LoVo (cell line): ENCODE measurements at regions not wholly inside any gene's neighbourhood (a gene's known extent, or its start where the extent isn't known, plus 50 kb on each side); places are given as distances from the start of the nearest gene placed in this dataset.
"Not testable (repeated sequence)": the region's sequence is repeated elsewhere in the genome, so short reads cannot be mapped to it uniquely, and the experiment has no call there.

Experiments used
- DNase-seq: peaks from one replicate; pipeline ENCODE4 v3.0.0-alpha.2; 2016; ENCODE audit warnings: low spot score

DNA sequence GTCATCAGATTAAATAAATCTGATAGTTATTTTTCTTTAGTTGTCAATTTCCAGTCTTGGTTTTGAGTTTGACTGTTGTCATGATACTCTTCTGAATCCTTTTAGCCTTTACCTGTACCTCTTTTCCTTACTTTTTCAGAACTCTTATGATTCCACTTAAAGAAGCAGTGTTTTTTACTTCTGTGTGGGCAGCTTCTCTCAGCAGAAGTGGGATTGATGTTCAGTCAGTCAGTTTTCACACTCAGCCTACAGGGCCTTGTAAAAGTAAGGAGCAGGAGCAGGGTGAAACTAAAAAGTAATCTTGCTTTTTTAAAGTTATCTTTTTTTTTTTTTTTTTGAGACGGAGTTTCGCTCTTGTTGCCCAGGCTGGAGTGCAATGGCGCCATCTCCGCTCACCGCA lies 75.1 kb downstream of the HAUS1 start:
- no peak for DNase-seq

DNA sequence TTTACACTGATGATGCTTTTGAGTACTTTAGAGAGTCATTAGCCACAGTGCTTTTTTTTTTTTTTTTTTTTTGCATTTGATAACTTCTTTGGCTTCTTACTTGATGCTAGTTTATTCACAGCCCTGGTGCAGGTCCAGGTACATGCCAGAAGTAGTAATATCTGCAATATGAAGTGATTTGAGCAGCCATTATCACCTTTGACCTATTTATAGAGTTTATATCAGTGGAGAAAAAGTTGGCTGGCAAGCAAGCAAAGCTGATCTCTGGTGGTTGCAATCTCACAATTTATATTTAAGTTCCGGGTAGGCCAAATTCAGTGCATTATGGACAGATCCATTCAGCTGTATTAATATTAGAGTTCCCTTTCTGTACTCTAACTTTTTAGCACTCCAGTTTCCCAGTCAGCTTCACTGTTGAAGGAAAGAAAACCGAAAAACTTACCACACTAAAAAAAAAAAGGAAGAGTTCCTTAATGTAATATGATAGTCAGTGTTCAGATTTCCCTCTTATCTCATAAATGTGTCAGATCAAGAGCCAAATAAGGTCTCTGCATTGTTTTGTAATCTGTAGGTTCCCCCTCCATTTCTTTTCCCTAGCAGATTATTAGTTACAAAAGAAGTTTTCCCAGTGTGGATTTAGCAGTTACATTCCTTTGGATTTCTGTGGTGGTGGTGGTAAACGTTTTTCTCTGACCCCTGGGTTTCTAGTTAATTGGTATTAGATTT lies 78.6 kb downstream of the HAUS1 start:
- no peak for DNase-seq

DNA sequence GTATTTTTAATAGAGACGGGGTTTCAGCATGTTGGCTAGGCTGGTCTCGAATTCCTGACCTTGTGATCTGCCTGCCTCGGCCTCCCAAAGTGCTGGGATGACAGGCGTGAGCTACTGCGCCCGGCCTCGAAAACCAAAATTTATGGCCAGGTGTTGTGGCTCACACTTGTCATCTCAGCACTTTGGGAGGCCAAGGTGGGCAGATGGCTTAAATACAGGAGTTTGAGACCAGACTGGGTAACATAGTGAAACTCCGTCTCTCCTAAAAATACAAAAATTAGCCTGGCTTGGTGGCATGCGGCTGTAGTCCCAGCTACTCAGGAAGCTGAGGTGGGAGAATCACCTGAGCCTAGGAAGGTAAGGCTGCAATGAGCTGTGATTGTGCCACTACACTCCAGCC lies 80.1 kb downstream of the HAUS1 start:
- not testable (repeated sequence) for DNase-seq

DNA sequence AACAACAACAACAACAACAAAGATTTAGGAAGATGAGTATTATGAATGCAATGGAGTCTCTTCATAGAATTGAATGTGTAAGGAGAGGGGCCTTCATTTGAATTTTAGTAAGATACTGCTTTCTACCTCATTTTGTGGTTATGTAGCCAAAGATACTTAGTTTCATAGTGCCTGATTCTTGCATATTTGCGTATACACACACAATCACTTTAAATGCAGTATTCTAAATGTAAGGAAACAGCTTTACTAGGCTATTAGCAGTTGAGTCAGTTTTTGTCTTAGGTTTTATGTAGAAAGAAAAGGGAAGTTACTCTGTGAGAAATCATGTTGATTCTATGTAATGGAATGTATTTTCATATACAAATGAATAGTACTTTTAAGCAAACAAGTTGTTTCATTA lies 80.5 kb downstream of the HAUS1 start:
- no peak for DNase-seq

DNA sequence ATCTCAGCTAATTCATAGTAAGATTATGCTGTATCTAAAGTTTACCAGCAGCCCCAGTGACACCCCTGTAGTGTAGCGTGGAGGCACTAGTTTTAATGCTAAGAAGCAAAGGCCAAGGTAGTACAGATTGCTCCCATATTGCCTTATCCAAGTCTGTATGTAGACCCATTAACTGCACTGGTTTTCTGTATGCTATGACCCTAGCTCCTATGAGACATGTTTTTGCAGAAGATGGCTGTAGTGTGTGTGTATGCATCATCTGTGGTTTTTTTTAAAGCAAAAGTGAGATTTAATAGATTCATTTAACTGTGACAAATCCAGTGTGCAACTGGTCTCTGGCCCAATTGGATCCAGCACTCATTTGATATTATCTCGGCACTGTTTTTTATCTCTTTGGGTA lies 86.5 kb downstream of the HAUS1 start:
- DNase-seq = no peak

DNA sequence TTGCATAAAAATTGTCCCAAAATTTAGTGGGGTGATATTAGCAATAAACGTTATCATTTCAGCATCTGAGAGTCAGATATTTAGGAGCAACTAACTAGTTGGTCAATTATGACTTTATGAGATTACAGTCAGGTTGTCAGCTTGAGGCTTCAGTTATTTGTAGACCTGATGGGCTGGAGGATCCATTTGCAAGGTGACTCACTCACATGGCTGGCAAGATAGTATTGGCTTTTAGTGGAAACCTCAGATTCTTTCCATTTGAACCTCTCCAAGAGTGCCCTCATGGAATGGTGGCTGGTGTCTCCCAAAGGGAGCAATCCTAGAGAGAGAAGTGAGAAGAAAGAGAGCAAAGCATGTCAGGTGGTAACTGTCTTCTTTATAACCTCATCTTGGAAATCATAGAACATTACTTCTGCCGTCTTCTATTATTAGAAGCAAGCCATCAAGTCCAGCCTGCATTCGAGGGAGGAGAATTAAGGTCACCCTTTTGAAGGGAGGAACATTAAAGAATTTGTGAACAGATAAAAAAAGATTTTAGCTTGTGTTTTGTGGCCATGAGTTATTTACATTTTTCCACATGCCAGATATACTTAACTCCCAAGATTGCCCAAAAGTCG lies 92.5 kb downstream of the HAUS1 start:
- DNase-seq = no peak

DNA sequence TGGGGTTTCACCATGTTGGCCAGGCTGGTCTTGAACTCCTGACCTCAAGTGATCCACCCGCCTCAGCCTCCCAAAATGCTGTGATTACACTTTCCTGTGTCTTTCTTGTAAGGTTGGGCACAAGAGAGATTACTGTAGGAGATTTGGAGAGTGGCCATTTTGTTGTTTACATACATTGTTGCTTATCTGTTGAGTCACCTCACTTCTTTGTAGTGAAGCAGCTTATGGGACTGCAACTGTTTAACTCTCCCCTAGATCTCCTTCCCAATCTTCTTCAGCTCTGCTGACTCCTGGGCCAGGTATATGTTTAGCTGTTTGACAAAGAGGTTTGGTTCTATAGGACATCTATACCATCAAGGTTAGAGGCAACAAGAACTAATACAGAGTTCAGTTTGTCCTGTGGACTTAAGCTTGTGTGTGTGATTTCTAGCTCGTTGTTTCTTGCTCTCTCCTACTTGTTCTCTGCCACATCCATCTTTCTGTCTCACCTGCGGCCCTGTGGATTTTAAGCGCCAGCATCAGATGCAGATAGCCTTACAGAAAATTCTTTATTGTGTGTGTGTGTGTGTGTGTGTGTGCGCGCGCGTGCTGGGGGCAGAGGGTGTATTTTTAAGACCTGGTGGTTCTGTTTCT lies 95.4 kb downstream of the HAUS1 start:
- DNase-seq = peak; percentile 83

DNA sequence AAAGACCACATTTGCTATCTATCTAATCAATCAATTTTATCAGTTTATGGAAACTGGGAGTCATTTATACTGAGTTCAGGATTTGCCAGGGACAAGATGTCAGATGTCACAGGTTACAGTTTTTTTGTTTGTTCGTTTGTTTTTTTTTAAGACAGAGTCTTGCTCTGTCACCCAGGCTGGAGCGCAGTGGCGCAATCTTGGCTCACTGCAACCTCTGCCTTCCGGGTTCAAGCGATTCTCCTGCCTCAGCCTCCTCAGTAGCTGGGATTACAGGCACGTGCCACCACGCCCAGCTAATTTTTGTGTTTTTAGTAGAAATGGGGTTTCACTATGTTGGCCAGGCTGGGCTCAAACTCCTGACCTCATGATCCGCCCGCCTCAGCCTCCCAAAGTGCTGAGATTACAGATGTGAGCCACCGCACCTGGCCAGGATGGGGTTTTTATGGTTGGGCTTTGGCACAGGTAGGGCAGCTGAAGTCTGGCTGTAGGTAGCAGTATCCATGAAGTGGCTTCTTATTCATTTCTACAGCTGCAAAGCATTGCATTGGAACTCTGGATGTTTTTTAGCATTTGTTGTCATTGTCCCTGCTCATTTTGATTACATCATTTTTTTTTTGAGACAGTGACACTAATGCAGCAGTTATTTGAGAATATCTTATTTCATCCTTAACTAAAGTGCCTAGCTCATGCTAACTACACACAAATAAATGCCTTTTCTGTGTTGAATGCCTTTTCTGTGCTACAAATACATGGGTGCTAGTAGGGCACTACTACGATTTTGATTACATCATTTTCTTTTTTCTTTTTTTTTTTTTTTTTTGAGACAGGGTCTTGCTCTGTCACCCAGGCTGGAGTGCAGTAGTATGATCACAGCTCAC lies 96.2 kb downstream of the HAUS1 start:
- DNase-seq = not testable (repeated sequence)

DNA sequence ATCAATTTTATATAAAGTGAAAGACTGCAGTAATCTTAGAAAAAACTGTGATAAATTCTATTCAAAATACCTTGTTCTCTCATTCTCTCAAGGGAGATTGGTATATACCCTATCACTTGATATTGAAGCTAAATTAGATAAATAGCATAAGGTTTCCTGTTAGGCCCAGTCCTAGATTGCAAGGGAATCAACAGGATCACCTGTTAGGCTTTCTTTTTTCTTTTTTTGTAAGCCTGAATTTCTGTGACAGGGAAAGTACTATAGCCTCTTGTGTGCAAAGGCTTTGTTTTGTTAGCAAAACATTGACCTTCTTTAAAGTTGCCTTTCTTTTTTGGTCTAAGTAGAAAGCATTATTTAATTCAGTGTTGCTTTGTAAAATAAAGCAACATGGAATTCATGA lies 100.0 kb downstream of the HAUS1 start:
- no peak for DNase-seq

DNA sequence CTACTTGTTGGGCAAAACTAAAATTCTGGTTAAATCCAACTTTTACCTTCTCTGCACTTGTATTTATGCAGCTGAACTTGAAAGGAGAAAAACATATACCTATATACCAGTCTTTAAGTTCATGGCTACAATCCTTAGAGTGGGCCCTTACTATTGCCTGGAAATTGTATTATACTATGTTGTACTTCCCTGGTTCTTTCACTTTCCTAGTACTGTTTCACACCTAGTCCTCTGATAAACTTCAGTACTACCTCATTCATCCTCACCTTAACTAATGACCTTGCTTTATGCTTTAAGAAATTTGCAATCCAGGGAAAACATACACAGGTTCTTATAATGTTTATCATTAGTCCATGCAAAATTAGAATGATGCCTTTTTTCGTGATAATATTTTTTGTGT lies 103.8 kb downstream of the HAUS1 start:
- DNase-seq = no peak

DNA sequence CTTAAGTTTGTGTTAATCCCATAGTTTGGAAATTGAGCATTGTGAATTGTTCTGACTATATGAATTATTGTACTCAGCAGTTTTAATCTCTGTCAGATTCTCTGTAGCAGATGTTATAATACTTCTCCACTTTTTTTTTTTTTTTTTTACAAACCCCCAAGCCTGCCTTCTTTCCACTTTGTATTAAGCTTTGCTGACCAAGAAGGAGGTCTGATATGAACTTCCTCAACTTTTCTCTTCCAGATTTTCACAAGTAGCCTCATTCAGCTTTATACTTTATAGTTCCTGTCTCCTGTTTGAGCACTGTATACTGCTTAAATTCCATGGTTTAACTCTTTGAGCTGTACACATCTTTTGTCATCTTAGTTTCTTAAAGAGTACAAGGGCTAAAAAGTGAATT lies 105.0 kb downstream of the HAUS1 start:
- no peak for DNase-seq

DNA sequence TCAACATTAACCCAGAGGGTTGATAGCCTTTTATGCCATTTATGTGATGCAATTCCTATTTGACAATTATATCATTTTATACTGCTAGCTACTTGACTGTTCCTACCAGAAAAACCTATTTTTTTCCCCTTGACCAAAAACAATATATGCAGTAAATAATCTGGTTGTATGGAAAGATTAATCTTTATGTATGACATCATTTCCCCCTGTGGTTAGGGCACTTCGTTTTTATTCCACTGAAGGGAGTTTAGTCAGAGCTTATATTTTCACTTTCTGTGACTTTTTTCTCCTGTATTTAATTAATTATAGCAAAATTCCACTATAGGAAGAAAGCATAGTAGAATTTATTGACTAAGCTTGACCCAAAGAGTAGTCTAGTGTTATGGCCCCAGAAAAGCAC lies 107.6 kb downstream of the HAUS1 start:
- DNase-seq = no peak

DNA sequence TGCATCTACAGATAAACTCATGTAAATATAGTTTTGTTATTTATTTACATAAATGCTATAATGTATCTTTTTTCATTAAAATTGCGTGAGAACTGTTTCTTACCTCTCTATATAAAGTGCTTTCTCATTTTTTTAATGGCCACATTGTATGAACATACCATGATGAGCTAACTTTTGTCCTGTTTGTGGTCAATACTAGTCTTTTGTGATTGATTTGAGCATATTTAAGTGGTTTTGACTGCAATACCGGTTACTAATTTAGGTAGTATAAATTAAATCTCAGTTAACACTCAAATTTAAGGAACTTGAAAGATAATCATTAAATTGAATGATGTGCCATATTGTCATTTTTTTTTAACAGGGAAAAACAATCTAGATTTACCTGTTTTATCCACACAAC lies 108.2 kb downstream of the HAUS1 start:
- no peak for DNase-seq

DNA sequence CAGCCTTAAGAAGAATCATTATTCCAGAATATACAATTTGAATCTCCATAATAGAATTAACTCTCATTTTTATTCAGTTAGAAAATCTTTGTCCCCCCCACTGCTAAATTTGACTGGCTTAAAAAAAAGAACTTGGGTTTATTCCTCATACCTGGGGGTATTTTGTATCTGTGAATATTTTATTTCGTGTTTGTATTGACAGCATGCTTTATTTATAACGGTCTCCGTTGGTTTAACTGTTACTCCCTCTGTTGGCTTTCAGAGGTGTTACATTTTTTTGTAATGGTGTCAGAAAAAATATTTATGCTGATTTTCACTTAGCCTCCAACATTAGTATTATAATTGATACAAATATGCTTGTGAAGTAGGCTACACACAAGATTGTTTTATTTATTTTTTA lies 109.1 kb downstream of the HAUS1 start:
- peak; percentile 18 for DNase-seq

DNA sequence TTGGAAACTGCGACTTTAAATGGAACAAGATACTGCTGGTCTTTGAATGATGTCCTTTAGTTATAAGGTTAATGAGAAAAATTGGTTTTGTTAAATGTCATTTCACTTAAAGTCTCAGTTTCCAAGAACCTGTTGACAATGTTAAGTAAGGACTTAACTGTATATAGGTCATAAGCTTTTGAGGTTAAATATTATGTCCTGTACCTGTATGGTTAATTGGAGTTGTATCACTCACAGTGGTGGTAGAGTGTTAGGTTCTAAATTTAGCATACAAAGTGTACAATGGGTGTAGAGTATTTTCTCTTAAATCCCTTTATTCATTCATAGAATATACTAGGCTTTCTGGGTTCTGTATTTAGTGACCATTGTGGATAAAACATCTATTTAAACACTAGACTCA lies 110.2 kb downstream of the HAUS1 start:
- no peak for DNase-seq

DNA sequence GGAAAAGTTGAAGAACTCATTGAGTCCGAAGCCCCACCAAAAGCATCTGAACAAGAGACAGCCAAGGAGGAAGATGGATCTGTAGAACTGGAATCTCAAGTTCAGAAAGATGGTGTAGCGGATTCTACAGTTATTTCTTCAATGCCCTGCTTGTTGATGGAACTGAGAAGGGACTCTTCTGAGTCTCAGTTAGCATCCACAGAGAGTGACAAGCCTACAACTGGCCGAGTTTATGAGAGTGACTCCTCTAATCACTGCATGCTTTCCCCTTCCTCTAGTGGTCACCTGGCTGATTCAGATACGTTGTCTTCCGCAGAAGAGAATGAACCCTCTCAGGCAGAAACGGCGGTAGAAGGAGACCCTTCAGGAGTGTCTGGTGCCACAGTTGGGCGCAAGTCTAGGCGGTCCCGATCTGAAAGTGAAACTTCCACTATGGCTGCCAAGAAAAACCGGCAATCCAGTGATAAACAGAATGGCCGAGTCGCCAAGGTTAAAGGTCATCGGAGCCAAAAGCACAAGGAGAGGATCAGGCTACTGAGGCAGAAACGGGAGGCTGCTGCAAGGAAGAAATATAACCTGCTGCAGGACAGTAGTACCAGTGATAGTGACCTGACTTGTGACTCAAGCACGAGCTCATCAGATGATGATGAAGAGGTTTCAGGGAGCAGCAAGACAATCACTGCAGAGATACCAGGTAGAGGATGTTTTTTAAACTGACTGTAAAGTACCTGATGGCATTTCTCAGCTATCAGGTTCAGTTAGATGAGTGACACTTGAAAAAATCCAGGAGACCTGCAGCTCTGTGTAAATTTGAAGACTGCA lies 111.9 kb downstream of the HAUS1 start:
- no peak for DNase-seq

DNA sequence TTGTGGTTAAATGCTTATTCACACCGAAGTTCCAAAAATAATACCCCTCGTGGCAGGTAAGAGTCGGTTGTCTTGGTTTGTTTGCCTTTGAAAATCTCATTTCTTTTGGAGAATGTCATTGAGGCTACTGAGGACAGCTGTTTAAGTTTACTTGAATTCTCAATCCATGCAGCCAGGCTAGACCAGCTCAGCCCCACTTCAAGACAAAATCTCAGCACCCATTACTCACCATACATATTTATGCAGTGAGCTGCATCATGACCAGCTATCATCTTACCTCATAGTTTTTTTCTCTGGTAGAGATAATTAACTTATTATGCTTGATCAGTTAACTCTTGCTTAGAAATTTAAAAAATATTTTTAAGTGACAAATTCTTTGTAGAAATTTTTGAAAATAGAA lies 115.9 kb downstream of the HAUS1 start:
- DNase-seq = no peak

DNA sequence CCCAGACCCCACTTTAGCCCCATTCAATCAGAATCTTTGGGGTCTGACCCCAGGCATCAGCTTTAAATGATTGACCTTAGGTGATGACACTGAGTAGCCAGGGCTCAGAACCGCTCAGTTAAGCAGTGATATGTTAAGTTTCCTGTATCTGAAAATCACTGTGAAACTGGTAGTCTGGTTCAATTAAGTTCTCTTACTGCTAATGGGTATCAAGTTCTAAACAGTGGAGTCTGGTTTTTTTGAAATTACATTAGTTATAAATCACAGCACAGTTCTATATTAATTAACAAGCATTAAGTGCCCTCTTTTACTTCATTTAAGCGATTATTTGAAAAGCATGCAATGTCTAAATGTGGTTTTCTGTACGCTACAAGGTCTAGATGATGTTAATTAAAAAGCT lies 117.9 kb downstream of the HAUS1 start:
- no peak for DNase-seq

DNA sequence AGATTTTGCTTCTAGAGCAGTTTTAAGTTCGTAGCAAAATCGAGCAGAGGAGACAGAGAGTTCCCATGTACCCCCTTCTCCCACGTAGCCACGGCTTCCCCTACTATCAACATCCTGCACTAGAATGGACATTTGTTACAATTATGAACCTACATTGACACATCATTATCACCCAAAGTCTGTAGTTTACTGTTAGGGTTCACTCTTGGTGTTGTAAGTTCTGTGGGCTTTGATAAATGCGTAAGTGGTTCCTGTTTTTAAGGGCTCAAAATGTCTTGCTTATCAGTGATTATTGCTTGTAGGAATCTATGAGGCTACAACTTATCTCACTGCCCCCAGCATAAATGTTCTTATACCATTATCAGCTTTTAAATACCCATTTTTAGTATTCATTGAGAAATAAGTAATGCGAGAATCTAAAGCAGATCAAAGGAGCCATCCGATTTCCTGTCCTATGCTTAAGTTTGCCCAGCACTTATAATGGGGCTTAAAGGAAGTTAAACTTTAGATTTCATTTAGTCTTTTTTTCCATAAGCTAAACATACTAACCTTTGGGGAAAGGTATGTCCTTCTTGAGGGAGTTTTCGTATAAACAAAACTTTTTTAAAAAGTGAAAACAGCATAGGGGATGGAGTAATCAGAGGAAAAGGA lies 118.7 kb downstream of the HAUS1 start:
- DNase-seq = no peak

DNA sequence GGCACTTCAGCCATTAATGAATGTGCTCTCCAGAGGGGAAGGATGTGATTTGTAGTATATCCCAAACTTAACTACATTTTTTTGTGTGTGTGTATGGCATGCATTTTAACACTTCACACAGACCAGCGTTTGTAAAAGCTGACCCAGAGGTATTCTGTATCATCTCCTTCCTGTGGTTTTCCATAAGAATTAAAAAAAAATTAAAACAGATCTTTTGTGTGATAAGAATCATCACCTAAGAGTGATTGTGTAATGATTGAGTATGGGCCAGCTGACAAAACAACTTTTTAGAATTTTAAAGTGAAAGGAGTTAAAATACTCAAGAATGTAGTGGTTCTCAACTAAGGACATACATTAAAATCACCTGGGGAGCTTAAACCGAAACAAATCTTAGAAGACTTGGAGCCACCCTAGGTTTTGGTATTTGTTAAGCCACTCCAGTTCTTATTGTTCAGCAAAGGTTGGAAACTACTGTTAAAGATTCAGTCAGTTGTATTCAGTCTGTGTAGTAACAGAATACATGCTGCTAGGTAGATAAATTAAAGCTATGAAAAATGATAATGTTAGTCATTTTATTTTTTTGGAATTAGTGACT lies 120.1 kb downstream of the HAUS1 start:
- no peak for DNase-seq

DNA sequence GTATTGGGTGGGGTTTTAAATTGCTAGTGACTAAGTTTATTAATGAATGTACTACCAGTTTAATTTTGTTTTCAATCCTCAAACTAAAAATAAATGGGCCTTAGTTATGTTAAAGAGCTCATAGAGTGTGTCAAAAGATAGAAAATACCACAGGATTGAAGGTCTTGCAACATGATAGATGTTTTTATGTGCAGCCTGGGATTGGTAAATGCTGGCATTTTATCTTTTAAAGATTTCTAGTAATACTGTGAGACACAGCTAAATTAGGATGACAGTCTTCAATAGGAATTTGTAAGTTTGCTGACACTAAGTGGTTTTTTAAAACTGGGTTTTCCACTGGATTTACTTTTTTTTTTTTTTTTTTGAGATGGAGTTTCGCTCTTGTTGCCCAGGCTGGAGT lies 122.3 kb downstream of the HAUS1 start:
- no peak for DNase-seq
